Natural killer cell (primary cell): ENCODE measurements at regions not wholly inside any gene's neighbourhood (a gene's known extent, or its start where the extent isn't known, plus 50 kb on each side); places are given as distances from the start of the nearest gene placed in this dataset.

Experiments
- ATAC-seq, 3 donors: fragments of 150-1000 bp in 2 of 3; fragments of 200-7000 bp in 1 of 3; cut with Tn5 transposase; 1 replicate in 1 of 3; 2 replicates in 2 of 3; pipeline ENCODE4 v1.10.0; 2021; ENCODE audit warnings: mild to moderate bottlenecking in 2 of 3, moderate library complexity in 2 of 3
- DNase-seq, 2 donors: peaks; one replicate each; pipeline versions ENCODE4 v3.0.0 to v3.0.0-alpha.2; 2013 to 2021; ENCODE audit warnings: mixed read lengths in 1 of 2
- H3K27ac ChIP-seq: one replicate; pipeline ENCODE4 v1.5.1; 2013; ENCODE audit warnings: mild to moderate bottlenecking, low read length
- H3K27me3 ChIP-seq: one replicate; pipeline ENCODE4 v1.6.1; 2013; ENCODE audit warnings: low read length; ENCODE audit not compliant: control insufficient read depth, insufficient read depth
- H3K36me3 ChIP-seq: one replicate; pipeline ENCODE4 v1.6.1; 2013; ENCODE audit warnings: low read length; ENCODE audit not compliant: control insufficient read depth, insufficient read depth
- H3K4me1 ChIP-seq: one replicate; pipeline ENCODE4 v1.6.1; 2013; ENCODE audit warnings: low read length; ENCODE audit not compliant: control insufficient read depth, insufficient read depth
- H3K4me3 ChIP-seq: one replicate; pipeline ENCODE4 v1.5.1; 2013; ENCODE audit warnings: low read length
- H3K9me3 ChIP-seq: one replicate; pipeline ENCODE4 v1.6.1; 2013; ENCODE audit warnings: low read length; ENCODE audit not compliant: control insufficient read depth, insufficient read depth
- H3K27ac Mint-ChIP-seq, 2 donors: one replicate each; pipeline ENCODE4 v1.8.0; 2022; ENCODE audit warnings: mild to moderate bottlenecking in 2 of 2, mixed read lengths in 2 of 2, moderate library complexity in 1 of 2
- H3K27me3 Mint-ChIP-seq, 2 donors: one replicate each; pipeline ENCODE4 v1.8.0; 2022; ENCODE audit warnings: low read depth in 2 of 2, mixed read lengths in 2 of 2
- H3K36me3 Mint-ChIP-seq: one replicate; pipeline ENCODE4 v1.8.0; 2022; ENCODE audit warnings: mixed read lengths
- H3K4me1 Mint-ChIP-seq, 2 donors: one replicate each; pipeline ENCODE4 v1.8.0; 2022; ENCODE audit warnings: mixed read lengths in 2 of 2
- H3K4me3 Mint-ChIP-seq: one replicate; pipeline ENCODE4 v1.8.0; 2022; ENCODE audit warnings: mild to moderate bottlenecking, moderate library complexity, mixed read lengths
- H3K9me3 Mint-ChIP-seq, 2 donors: one replicate each; pipeline ENCODE4 v1.8.0; 2022; ENCODE audit warnings: mixed read lengths in 2 of 2
- CTCF ChIP-seq: fragments of 200-600 bp; IDR thresholded peaks from one replicate; pipeline ENCODE4 v1.8.0; 2022; ENCODE audit warnings: antibody characterized with exemption
- WGBS: methylation state at CpG from one replicate; pipeline ENCODE4 v1.1.7; 2013; ENCODE audit warnings: missing lambda C conversion rate; ENCODE audit not compliant: insufficient coverage; 5-methylcytosine and 5-hydroxymethylcytosine counted together
- intact Hi-C: fragments of 100-400 bp; cut with micrococcal nuclease; formaldehyde crosslinking; loops from one replicate; pipeline ENCODE4 v1.14.2; 2022

GRCh38 chr5:52725808-52726207 is 61.9 kb upstream of the ITGA1 start:
- no peak overlapping the region for H3K27ac ChIP-seq

GRCh38 chr5:52727020-52727419 is 60.7 kb upstream of the ITGA1 start:
- DNase-seq (peak in 1 of 2 donors; percentile 43), ATAC-seq (no peak)
- H3K4me3 ChIP-seq: no peak overlapping the region
- peaks cover 12% of the 10 kb centered on the region for H3K4me1 ChIP-seq
- H3K4me1 Mint-ChIP-seq: peaks cover 17 to 34% of the 10 kb centered on the region in 2 donors
- no peak overlapping the region for H3K27ac ChIP-seq
- intact Hi-C loops: no loop called here
- H3K27ac Mint-ChIP-seq: peak overlapping the region in 1 of 2 donors; percentile 52
- H3K36me3 ChIP-seq: no peaks in the 10 kb centered on the region
- H3K9me3 Mint-ChIP-seq: no peaks in the 10 kb centered on the region
- no peaks in the 10 kb centered on the region for H3K27me3 Mint-ChIP-seq
- TF ChIP-seq CTCF: no peak
- no peaks in the 10 kb centered on the region for H3K9me3 ChIP-seq
- no peak overlapping the region for H3K4me3 Mint-ChIP-seq
- H3K36me3 Mint-ChIP-seq: no peaks in the 10 kb centered on the region
- H3K27me3 ChIP-seq: no peaks in the 10 kb centered on the region

More at GRCh38 chr5:52725808-52726207, 61.9 kb upstream of the ITGA1 start:
- ATAC-seq (peak in 1 of 3 donors; percentile 24), DNase-seq (no peak)
- no peak for TF ChIP-seq CTCF
- no peaks in the 10 kb centered on the region for H3K36me3 ChIP-seq
- H3K27me3 ChIP-seq: no peaks in the 10 kb centered on the region
- peak overlapping the region in 1 of 2 donors; percentile 30 for H3K27ac Mint-ChIP-seq
- H3K27me3 Mint-ChIP-seq: no peaks in the 10 kb centered on the region
- H3K9me3 ChIP-seq: no peaks in the 10 kb centered on the region
- peaks cover 17 to 29% of the 10 kb centered on the region in 2 donors for H3K4me1 Mint-ChIP-seq
- no peaks in the 10 kb centered on the region for H3K36me3 Mint-ChIP-seq
- intact Hi-C loops: no loop called here
- no peak overlapping the region for H3K4me3 Mint-ChIP-seq
- peaks cover 12% of the 10 kb centered on the region for H3K4me1 ChIP-seq
- H3K9me3 Mint-ChIP-seq: no peaks in the 10 kb centered on the region
- no peak overlapping the region for H3K4me3 ChIP-seq
- WGBS: 44% methylated on average over 3 of the region's 3 CpGs

GRCh38 chr5:52727576-52727975 is 60.1 kb upstream of the ITGA1 start:
- DNase-seq: no peak
- no peaks in the 10 kb centered on the region for H3K27me3 Mint-ChIP-seq
- H3K9me3 Mint-ChIP-seq: no peaks in the 10 kb centered on the region
- TF ChIP-seq CTCF: no peak
- H3K27ac Mint-ChIP-seq: no peak overlapping the region
- intact Hi-C loops: no loop called here
- no peak overlapping the region for H3K4me3 Mint-ChIP-seq
- 92% methylated on average over 6 of the region's 6 CpGs for WGBS
- no peak for ATAC-seq
- peaks cover 17 to 36% of the 10 kb centered on the region in 2 donors for H3K4me1 Mint-ChIP-seq
- Histone ChIP-seq H3K36me3 (no peaks in the 10 kb centered on the region), H3K9me3 (no peaks in the 10 kb centered on the region), H3K27me3 (no peaks in the 10 kb centered on the region), H3K4me3 (no peak overlapping the region), H3K4me1 (peaks cover 12% of the 10 kb centered on the region), H3K27ac (no peak overlapping the region)
- no peaks in the 10 kb centered on the region for H3K36me3 Mint-ChIP-seq

- no peaks in the 10 kb centered on the region for H3K36me3 ChIP-seq
- H3K4me1 ChIP-seq: peaks cover 12% of the 10 kb centered on the region
- Mint-ChIP-seq H3K4me1 (peaks cover 17 to 36% of the 10 kb centered on the region in 2 donors), H3K36me3 (no peaks in the 10 kb centered on the region), H3K4me3 (no peak overlapping the region), H3K9me3 (no peaks in the 10 kb centered on the region), H3K27ac (no peak overlapping the region), H3K27me3 (no peaks in the 10 kb centered on the region)
- 95% methylated on average over 3 of the region's 3 CpGs for WGBS
- H3K9me3 ChIP-seq: no peaks in the 10 kb centered on the region
- no peaks in the 10 kb centered on the region for H3K27me3 ChIP-seq
- DNase-seq (no peak), ATAC-seq (no peak)
- intact Hi-C loops: no loop called here
- TF ChIP-seq CTCF: no peak
- no peak overlapping the region for H3K27ac ChIP-seq
- no peak overlapping the region for H3K4me3 ChIP-seq
These were observed 59.5 kb upstream of the ITGA1 start for GRCh38 chr5:52728224-52728623.
